GM18861 (cell line): ENCODE measurements at regions not wholly inside any gene's neighbourhood (a gene's known extent, or its start where the extent isn't known, plus 50 kb on each side); places are given as distances from the start of the nearest gene placed in this dataset.
"Not testable (repeated sequence)": the region's sequence is repeated elsewhere in the genome, so short reads cannot be mapped to it uniquely, and the experiment has no call there.

ENCODE experiments used
- ATAC-seq: cut with Tn5 transposase; IDR thresholded peaks from one replicate; pipeline ENCODE4 v1.9.1; 2021; ENCODE audit not compliant: unreplicated experiment

DNA sequence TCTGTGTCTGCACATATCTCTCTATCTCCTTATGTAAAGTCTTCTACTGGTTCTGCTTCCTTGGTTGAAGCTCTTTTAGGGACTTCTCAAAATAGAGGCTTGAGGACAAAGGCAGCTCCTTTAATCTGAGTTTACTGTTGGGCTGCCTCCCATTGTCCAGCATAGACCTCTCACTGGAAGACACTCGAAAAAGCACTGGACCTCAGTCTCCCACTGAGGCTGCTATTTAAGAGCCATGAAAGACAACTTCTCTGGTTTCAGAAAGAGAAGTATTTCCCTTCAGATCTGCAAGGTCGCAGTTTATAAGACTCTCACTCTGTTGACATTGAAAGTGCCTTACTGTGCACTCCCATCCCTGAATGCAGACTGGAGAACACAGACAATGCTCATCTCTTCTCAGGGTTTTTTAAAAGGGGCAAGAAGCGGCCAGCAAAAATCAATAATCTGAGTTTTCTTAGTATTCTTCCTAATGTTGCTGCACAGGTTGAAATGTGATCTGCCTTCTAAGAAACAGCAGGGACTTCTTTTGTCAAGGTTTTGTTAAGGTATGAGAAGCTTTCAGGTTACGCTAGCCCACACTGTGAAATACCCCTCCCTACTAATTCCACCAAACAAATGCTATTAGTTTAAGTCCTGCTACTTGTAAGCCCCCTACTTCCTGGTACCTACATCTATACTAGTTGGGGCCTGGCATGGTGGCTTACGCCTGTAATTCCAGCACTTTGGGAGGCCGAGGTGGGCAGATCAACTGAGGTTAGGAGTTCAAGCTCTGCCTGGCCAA, 450.0 kb upstream of the SLC10A2 start:
- ATAC-seq = no peak

DNA sequence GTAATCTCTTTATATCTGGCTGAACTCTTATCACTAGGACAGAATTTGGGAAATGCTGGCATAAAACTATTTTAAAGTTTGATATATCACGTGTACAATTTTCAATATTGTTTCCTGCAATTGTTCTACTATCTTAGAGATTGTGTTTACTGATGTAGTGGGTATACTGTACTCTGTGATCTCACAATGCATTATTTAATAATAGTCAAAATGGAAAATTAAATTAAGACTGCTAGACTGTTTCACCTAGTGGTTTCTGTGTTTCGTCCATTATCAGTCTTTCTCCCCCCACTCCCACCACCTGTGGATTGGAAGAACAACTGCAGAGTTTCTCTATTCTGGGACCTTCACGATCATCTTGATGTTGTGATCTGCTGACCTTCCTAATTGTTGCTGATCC, 449.2 kb upstream of the SLC10A2 start:
- no peak for ATAC-seq

DNA sequence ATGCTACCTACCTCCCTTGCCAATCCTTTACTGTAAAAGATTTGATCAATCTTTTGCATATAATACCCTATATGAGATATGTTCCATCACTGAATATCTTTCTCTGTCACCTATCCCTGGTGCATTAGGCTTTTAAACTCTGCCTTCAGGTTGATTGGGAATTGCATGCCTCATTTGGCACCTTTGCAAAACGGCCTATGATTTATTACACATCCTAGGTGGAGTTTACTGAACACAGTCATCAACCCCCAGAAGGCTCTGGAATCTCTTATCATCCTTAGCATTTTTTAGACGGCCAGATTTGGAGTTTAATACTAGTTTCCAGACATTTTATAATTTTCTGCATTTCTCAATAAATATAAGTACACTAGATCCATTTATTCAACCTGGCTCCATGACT, 448.4 kb upstream of the SLC10A2 start:
- no peak for ATAC-seq

DNA sequence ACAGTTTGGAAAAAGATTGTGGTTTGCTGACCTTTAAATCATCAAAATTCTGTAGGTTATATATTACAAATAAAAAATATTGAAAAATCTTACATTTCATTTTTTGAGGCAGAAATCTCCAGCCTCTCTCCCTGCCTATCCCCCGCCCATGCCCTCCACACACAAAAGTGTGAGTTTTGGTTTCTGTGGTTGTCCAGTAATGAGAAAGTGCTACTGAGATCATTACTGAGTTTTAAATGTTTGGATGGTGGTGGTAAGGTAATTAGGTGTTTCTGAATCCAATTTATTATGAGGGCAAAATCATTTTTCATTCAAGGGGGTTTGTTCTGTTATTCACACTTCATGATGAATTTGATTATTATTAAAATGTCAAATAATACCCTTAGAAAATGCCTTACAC, 448.0 kb upstream of the SLC10A2 start:
- ATAC-seq = no peak

DNA sequence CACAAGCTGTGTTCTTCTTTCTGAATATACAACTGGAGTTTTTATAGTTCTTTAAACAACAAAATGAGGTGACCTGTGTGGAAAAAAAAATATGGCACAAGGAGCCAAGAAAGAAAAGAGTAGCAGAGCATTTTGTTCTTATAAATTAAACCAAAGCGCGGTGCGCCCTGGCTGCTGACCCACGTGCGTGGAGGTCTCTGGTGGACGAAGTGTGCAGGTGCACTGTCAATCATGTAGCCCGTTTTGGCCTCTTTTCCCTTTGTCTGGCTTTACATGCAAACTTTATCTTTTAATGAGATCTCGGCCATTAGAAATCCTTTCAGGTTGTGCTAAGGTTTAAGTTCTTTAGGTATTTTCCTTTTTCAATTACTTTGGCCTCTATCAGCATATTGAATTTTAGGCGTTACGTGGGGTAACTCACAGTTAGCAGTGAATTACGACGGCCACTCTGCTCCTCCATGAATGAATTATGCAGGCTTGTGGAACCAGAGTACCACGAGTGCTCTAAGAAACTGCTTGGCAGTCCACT, 443.9 kb upstream of the SLC10A2 start:
- no peak for ATAC-seq

DNA sequence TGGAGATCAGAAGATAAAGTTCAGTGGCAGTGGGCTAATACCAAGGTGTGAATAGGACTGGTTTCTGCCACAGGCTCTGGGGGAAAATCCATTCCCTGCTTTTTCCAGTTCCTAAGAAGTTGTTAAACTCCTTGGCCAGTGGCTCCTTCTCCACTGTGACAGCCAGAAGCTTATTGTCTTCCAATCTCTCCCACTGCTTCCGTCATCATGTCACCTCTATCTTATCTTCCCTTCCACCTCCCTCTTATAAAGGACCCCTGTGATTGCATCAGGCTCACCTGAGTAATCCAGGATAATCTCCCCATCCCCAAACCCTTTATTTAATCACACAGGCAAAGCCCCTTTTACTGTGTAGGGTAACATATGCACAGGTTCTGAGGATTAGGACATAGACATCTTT, 431.2 kb upstream of the SLC10A2 start:
- ATAC-seq = no peak

DNA sequence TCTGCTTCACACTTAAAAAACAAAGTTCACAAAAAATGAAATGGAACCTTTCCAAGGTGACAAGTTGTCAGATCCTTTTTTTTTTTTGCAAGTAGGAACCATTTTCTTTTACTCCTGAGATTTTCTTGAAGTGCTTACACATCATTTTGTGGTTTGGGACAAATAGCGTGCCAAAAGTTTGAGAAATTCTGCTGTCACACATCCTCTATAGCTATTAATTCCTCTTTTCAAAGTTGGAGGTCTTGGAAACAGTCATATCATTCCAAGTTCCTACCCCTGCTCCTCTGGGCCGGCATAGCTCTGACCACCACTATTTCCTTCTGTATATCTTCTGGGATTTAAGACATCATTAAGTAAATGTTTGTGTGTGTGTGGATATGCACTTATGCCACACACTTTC, 421.6 kb upstream of the SLC10A2 start:
- ATAC-seq = no peak

DNA sequence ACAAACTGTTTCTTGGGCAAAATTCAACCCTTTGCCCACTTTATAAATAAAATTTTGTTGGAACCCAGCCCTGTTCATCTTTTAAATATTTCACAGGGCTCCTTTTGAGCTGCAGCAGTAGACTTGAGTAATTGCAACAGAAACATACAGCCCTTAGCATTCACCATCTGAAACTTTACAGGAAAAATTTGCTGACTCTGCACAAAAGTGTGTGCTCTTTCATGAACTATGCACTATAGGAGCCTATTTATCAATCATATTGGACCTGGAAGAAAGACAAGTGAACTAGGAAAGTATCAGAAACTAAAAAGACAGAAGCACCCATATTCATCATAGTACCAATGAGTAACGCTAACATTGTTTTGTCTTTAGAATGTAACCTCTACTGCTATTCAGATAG, 406.9 kb upstream of the SLC10A2 start:
- no peak for ATAC-seq

DNA sequence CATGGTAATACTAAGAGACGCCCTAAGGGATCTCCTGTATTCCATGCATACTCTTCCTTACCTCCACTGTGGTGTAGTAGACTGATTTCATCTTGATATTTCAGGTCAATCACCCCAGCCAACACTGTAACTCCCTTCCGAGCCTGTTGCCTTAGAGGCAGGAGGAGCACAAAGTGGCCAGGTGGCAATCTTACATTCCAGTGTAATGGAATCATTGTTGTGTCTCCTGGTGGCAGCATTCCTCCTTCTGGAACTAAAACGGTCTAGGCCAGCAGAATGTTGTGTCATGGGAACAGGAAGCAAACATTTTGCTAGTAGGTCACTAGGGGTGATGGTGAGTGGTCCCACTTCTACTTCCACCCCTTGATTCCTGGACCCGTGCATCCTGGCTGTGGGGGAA, 405.7 kb upstream of the SLC10A2 start:
- ATAC-seq = no peak

DNA sequence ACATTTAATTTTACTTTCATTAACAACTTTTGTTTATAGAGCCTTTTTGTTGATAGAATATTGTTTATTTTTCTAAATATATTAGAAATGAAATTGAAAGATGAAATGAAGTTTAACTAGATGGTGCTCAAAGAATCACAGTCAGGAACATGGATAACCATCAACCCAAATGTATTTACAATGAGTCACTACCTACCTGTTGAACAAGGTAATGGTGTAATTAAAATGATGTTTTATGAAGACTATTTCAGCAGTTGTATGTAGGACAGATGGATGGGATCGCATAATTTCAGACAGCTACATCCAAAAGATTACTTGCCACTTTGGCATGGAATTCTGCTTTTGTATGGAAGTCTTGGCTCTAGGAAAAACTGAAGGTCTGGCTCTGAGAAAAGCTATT, 403.6 kb upstream of the SLC10A2 start:
- ATAC-seq = no peak

DNA sequence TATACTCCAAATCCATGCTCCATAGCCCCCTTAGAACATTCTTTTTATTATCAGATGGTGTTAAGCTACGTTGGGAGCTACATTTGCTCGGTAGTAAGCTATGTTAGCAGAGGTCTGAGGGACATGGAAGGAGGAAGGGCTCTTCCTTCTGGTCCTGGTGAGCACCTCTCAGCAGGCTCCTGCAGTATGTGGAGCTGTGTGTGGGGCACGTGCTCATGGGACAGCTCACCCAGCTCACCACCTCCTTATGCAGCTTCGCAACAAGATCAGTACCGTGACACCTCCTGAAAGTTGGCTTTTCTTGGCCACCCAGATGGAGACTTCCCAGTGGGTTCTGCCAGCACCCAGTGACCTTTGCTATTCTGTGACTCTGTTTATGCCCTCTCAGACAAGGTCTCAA, 400.5 kb upstream of the SLC10A2 start:
- ATAC-seq = no peak

DNA sequence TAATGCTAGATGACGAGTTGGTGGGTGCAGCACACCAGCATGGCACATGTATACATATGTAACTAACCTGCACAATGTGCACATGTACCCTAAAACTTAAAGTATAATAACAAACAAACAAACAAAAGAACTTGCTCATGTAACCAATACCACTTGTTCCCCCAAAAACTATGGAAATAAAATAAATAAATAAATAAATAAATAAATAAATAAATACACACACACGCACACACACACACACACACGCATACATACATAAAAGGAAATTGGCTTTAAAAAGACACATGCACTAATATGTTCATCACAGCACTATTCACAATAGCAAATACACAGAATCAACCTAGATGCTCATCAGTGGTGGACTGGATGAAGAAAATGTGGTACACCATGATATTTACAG, 394.0 kb upstream of the SLC10A2 start:
- not testable (repeated sequence) for ATAC-seq

DNA sequence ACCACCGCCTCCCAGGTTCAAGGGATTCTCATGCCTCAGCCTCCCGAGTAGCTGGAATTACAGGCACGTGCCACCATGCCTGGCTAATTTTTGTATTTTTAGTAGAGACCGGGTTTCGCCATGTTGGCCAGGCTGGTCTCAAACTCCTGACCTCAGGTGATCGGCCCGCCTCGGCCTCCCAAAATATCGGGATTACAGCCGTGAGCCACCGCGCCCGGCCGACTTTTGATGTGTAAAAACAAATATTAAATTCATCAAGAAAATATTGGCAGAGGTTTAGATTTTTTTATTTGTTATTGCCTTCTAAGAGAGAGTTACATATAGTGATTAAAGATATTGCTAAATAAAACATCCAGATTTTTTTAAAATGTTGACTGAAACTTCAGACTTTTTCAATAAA, 390.8 kb upstream of the SLC10A2 start:
- ATAC-seq = not testable (repeated sequence)

DNA sequence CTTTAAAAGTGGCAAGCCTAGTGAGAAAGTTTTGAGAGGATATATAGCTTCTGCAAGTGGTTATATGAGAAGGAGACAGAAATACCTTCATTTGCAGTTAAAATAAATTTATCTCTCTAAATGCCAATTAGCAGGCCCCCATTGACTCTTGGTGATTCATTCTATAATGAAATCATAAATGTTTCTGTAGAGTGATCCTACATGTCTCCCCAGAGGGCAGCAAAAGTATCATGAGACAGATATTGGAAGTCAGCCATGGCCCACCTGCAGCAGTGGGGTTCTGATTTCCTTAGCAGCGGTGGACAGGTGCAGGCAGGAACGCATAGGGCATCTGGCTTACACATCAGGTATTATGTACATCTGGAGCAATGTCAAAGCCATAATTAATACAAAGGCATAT, 385.4 kb upstream of the SLC10A2 start:
- ATAC-seq = no peak

DNA sequence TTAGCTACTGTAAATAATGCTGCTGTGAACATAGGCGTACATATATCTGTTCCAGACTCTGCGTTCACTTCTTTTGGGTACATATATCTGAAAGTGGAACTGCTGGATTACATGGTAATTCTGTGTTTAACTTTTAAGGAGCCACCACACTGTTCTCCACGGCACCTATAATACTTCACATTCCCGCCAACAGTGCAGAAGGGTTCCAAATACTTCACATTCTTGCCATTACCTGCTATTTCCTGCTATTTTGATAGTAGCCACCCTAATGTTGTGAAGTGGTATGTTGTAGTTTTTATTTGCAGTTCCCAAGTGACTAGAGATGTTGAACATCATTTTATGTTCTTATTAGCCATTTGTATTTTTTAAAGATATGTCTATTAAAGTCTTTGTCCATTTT, 377.4 kb upstream of the SLC10A2 start:
- ATAC-seq = no peak

DNA sequence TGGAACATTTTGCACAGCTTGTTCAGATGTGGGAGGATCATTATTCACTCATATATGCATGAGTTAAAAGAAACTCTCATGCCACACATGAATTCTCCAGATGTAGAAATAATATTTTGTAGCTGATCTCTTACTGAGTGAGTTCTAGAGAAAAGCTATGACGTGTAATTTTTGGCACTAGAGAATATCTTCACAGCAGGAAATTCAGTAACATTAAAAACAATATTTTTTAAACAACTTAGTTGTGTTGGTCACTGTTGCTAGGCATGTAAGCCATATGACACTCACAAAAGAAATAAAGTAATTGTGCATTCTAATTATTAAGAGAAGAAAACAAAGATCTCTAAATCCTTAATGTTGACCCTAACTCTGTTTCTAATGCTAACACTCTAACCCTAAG, 371.4 kb upstream of the SLC10A2 start:
- no peak for ATAC-seq

DNA sequence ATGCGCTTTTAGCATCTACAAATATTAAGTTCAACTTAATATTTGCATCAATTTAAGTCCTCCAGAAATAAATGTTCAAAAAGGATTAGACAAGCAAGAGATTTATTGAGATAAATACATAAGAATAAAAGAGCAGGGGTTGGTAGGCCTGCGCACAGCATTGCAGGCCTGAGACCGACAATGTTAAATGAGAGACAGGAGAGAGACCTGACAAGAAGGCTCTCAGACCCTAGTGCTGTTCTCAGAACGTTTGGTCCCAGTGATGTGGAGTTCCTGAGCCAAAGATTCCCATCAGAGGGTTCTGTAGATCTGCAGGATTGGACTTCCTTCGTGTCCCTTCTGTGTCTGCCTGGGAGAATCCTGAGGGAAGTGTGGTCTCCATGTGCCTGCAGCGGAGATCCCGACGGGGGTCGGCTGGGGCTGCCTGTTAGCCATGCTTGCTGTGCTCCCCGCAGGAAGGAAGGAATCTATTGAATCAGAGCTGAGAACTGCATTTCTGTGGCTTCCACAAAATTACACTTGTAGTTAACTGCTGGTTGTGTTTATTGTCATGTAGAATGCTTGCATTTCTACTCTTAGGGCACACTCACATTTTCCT, 369.9 kb upstream of the SLC10A2 start:
- no peak for ATAC-seq

DNA sequence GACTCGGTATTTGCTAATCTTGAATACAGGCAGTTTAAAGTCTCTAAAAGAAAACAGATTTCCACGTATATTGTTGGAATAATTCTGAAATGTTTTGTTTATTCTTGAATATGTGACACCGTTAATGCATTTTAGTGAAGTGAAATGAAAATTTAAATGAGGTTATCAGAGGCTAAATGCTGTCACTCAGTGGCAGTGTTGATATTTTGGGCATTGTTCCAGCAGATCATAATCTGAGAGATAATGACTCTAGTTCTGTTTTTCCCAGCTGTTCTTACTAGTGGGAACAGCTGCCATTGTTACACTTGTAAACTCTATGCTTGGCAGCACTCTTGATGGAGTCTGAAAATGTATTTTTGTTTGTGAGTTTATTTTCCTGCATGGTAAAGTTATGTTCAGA, 365.6 kb upstream of the SLC10A2 start:
- ATAC-seq = no peak

DNA sequence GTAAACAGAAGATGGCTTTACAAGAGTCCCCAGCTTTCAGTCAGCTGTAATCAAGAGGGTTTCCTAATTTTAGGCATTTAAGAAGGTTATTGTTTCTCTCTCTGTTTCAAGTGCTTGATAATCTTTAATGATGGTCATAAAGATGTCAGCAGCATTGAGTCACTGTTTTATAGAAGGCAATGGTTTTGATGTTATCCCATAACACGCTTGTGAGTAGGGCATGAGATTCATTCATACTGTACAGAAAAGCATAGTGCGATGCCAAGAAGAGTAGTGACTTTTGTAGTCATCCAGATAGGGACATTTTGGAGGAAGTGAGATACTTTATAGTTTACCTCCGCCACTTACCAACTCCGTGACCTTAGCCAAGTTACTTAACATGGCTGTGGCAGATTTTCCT, 364.2 kb upstream of the SLC10A2 start:
- no peak for ATAC-seq

DNA sequence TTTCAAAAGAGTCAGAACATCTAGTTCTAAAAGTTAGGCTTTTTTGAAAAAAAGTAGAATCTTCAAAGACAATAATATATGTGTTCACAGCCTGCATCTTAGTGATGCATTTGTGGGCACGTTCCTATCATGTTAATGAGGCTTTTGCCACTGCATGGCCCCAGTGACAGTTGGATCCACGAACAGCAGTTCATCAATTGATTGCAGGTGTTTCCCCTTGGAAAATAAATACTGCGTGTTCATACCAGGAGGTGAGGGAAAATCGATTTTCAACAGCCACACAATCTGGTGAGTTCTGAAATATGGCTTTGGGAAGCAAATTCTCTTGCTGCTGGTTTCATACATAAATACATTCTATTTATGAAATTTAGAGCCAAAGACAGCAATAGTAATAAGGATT, 343.8 kb upstream of the SLC10A2 start:
- no peak for ATAC-seq

DNA sequence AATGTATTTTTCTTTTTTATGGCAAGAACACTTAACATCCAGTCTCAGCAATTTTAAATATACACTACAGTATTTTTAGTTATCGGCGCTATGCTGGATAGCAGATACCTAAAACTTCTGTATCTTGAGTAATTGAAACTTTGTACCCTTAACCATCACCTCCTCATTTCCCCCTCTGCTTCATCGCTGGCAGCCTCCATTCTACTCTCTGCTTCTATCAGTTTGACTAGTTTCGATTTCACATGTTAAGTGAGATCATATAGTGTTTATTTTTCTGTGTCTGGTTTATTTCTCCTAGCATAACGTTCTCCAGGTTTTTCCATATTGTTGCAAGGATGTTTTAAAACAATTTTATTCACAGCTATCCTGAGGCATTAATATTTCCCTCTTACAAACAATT, 340.8 kb upstream of the SLC10A2 start:
- no peak for ATAC-seq

DNA sequence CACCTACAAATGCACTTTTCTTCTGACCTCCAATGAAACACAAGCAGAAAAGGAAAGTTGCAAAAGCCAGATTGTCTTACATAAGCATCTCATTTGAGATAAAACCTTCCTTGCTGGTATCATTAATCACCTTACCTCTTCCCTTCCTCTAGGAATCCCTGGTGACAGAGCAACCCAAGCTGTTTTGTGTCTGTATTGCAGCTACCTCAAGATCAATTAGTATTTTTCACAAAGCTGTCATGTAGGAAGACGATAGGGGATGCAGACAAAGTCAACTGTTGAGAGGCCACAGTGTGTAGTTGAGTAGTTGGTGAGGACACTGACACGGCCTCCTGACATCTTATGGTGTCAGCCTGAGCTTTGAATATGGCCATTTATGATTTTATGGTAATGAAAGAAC, 339.1 kb upstream of the SLC10A2 start:
- no peak for ATAC-seq

DNA sequence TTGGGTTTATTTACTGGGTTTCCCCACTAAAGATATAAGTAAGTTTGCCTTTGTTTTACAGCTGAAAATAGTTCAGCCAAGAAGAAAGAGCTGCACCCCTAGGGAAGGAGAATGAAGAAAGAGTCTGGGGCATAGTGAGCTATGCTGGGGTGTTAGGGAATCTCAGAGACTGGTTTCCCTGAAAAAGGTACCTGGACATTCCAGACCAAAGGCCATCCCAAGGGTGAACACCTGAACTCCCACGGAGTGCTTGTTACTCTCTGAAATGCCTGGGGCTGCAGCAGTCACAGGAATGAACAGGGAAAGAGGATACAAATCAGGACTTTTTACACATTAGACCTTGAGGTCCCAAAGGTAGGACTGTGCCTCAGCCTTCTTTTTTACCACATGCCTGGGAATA, 337.6 kb upstream of the SLC10A2 start:
- no peak for ATAC-seq
